AG09309 (cell line): ENCODE measurements at regions not wholly inside any gene's neighbourhood (a gene's known extent, or its start where the extent isn't known, plus 50 kb on each side); places are given as distances from the start of the nearest gene placed in this dataset.
"Not testable (repeated sequence)": the region's sequence is repeated elsewhere in the genome, so short reads cannot be mapped to it uniquely, and the experiment has no call there.

Experiments used
- DNase-seq: peaks from one replicate; pipeline ENCODE4 v3.0.0-alpha.2; 2010; ENCODE audit warnings: low read depth
- H3K4me3 ChIP-seq: 2 replicates; pipeline ENCODE4 v1.5.1; 2011; ENCODE audit warnings: mild to moderate bottlenecking, low read depth, low read length, moderate library complexity; ENCODE audit not compliant: control insufficient read depth
- CTCF ChIP-seq: IDR thresholded peaks from 2 replicates; pipeline ENCODE4 v1.5.1; 2011; ENCODE audit warnings: mild to moderate bottlenecking, low read depth, low read length, inconsistent platforms; ENCODE audit not compliant: insufficient read depth, control insufficient read depth; ENCODE audit errors: missing control alignments

DNA sequence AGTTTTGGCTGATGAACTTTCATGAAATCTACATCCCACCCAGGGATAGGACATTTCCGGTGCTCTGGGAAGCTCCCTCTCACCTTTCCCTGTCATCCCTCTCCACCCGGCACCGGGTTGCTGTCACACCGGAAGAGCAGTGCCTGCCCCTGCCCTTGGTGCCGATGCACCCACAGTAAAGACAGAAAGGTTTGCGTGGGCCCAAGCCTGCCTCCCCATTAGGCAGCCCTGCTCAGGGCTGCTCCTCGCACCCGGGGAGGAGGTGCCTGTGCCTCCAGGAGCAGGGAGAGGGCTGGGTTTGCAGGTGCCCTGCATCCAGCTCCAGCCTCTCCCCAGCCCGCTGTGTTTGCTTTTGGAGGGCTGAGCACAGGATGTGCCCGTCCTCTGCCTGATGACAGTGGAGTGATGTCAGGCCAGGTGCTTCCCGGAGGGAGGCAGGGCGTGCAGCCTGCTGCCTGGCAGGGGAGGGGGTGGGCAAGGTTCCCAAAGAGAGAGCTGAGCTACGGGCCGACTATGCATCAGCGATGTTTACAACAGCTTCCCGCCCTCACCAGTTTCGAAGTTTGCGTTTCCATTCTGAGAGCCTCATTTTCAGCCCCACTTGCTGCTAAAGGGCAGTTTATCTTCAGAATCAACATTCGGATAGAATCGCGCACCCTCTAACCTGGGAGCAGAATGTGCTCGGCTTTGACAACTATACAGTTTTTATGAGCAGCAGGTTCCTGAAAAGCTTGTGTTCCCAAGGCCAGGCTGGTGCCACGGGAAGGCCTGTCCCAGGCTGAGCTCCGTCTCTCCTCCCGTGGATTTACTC, 83.2 kb upstream of the CLDN5 start:
- no peak for DNase-seq
- H3K4me3 ChIP-seq: no peak overlapping the region
- no peak for TF ChIP-seq CTCF

DNA sequence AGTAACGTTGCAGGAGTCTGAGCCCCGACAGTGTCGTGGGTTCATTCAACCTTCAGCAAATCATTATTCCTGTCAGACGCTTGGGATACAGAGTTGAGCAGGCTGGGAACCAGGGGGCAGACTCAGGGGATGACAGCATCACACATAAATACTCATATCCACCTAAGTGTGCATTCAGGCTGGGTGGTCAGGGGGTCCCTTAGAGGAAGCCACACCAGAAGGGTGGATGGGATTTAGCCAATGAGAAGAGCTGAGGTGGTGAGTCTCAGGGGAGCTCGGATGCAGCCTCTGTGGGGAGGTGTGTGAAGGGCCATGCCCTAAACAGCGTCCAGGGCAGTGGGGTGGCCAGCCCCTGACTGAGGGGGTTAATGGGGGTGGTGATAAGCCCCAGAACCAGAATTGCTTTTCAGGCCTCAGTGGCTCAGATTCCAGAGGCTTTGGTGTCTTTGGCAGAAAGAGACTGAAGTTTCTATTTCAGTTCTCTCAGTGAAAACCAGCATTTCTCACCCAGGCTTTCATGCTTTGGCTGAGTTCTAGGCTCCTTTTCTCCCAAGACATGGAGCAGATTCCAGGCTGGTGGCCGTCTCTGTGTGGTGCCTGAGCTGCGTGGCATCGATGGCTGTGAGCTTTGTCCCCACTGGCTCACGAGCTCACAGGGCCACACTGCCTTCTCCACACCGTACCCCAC, 83.9 kb upstream of the CLDN5 start:
- DNase-seq: no peak
- no peak overlapping the region for H3K4me3 ChIP-seq
- TF ChIP-seq CTCF: no peak

- not testable (repeated sequence) for H3K4me3 ChIP-seq, DNase-seq
Measured at GRCh38 chr22:19609753-19610152, 85.5 kb upstream of the CLDN5 start.

DNA sequence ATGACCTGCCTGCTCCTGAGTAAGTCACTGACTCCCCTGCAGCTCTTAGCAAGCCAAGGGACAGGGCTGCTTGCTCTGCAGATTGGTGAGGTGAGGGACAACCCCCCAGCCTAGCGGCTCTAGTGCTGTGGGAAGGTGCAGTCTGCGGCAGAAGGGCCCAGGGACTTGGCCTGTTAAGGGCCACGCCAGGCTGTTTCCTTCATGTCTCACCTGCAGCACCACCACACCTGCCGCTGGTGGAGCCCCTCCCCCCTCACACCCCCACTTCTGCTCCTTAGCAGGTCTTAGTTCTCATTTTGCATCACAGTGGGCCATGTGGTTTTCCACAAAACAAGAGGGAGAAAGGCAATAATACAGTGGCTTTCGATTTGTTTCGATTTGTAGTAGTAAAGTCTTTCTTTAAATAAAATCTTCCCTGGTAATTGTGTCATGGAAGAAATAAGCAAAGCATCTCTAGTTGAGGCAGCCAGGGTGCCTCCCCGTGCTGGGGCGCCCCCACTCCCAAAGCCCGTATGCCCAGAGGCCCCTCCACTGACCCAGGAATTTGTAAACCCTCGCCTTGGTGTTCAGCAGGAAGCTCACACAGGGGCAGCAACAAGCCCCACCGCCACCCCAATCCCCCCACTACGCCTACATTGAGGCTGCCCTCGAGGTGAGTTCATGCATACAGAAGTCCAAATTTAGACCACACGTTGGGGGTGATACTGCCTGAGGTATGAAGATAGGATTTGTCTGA, 86.5 kb upstream of the CLDN5 start:
- TF ChIP-seq CTCF: no peak
- no peak for DNase-seq
- H3K4me3 ChIP-seq: no peak overlapping the region

GRCh38 chr22:19611590-19611989, 87.4 kb upstream of the CLDN5 start:
- no peak for TF ChIP-seq CTCF
- no peak for DNase-seq
- H3K4me3 ChIP-seq: no peak overlapping the region

- H3K4me3 ChIP-seq: no peak overlapping the region
- DNase-seq: no peak
Measured at GRCh38 chr22:19612866-19613572, 88.8 kb upstream of the CLDN5 start.

More at GRCh38 chr22:19612866-19613572, 88.8 kb upstream of the CLDN5 start:
- no peak for TF ChIP-seq CTCF
